ENCODE measurements at regions not wholly inside any gene's neighbourhood (a gene's known extent, or its start where the extent isn't known, plus 50 kb on each side); places are given as distances from the start of the nearest gene placed in this dataset.

DNA sequence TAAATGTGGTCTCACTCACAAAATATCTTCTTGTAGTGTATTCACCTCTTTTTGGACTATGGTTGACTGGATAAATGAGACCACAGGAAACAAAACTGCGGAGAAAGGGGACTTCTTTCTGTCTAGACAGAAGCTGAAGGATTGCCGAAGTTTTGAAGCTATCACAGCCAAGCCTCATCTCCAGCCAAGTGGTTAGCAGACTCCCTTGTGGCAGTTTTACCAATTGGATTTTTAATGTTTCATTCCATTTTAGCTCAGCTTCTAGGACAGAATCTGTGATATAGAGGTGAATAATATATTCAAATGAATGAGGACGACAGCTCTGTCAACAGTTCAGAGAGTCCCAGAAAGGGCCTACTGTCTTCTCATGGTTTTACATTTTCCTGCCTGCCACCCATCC, 215.7 kb upstream of the ZNF608 start:
- TF ChIP-seq SIN3A (IDR thresholded peaks at IDR 0.05; ENCODE audit: borderline replicate concordance, insufficient read depth, low read depth, low read length) (no peak), POLR2AphosphoS5 (IDR thresholded peaks at IDR 0.05; ENCODE audit: low read depth, low read length) (no peak), TCF7L2 (IDR thresholded peaks at IDR 0.05; ENCODE audit: low read depth, low read length) (no peak)
- TF ChIP-seq, protein P1, sequence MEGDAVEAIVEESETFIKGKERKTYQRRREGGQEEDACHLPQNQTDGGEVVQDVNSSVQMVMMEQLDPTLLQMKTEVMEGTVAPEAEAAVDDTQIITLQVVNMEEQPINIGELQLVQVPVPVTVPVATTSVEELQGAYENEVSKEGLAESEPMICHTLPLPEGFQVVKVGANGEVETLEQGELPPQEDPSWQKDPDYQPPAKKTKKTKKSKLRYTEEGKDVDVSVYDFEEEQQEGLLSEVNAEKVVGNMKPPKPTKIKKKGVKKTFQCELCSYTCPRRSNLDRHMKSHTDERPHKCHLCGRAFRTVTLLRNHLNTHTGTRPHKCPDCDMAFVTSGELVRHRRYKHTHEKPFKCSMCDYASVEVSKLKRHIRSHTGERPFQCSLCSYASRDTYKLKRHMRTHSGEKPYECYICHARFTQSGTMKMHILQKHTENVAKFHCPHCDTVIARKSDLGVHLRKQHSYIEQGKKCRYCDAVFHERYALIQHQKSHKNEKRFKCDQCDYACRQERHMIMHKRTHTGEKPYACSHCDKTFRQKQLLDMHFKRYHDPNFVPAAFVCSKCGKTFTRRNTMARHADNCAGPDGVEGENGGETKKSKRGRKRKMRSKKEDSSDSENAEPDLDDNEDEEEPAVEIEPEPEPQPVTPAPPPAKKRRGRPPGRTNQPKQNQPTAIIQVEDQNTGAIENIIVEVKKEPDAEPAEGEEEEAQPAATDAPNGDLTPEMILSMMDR (IDR thresholded peaks at IDR 0.05), result no peak
